Gastroesophageal sphincter (tissue), 4 donors: ENCODE measurements at regions not wholly inside any gene's neighbourhood (a gene's known extent, or its start where the extent isn't known, plus 50 kb on each side); places are given as distances from the start of the nearest gene placed in this dataset.

Experiments used
- ATAC-seq: fragments of 150-250 bp; one replicate; pipeline ENCODE4 v1.9.1; 2016; ENCODE audit warnings: mild to moderate bottlenecking, moderate library complexity
- H3K27ac ChIP-seq, 4 donors: fragments of 200-600 bp; sonication (generic) in 3 of 4; 1 replicate in 3 of 4; 2 replicates in 1 of 4; pipeline ENCODE4 v1.5.1; 2016 to 2019
- H3K27me3 ChIP-seq: fragments of 200-600 bp; sonication (generic); one replicate; pipeline ENCODE4 v1.5.1; 2019
- H3K36me3 ChIP-seq, 2 donors: fragments of 200-600 bp; sonication (generic); one replicate each; pipeline ENCODE4 v1.5.1; 2019; ENCODE audit warnings: control low read depth in 1 of 2
- H3K4me1 ChIP-seq, 3 donors: fragments of 200-600 bp; sonication (generic); 1 replicate in 2 of 3; 2 replicates in 1 of 3; pipeline ENCODE4 v1.5.1; 2016 to 2019; ENCODE audit warnings: control low read depth in 2 of 3
- H3K4me3 ChIP-seq, 2 donors: fragments of 200-600 bp; sonication (generic); one replicate each; pipeline ENCODE4 v1.5.1; 2019; ENCODE audit warnings: mild to moderate bottlenecking in 1 of 2, moderate library complexity in 1 of 2
- H3K9me3 ChIP-seq, 3 donors: fragments of 200-600 bp; sonication (generic); one replicate each; pipeline ENCODE4 v1.5.1; 2017 to 2019; ENCODE audit warnings: control low read depth in 2 of 3
- CTCF ChIP-seq, 4 experiments: fragments of 200-600 bp in 2 of 4; fragments of 450-650 bp in 2 of 4; sonication (generic) in 1 of 4; IDR thresholded peaks; one replicate each; pipeline ENCODE4 v1.5.1; 2017 to 2019; ENCODE audit warnings: antibody characterized with exemption in 4 of 4, mild to moderate bottlenecking in 2 of 4, moderate library complexity in 2 of 4
- EP300 ChIP-seq: sonication (generic); formaldehyde crosslinking; IDR thresholded peaks from one replicate; pipeline ENCODE4 v1.6.1; 2017; ENCODE audit warnings: antibody characterized with exemption, mild to moderate bottlenecking
- POLR2A ChIP-seq, 2 donors: fragments of 450-650 bp; IDR thresholded peaks; one replicate each; pipeline ENCODE4 v1.6.1; 2017; ENCODE audit warnings: antibody characterized with exemption in 2 of 2, mild to moderate bottlenecking in 2 of 2, moderate library complexity in 1 of 2
- POLR2AphosphoS5 ChIP-seq: sonication (generic); formaldehyde crosslinking; IDR thresholded peaks from one replicate; pipeline ENCODE4 v1.6.1; 2017; ENCODE audit warnings: antibody characterized with exemption
- WGBS, 2 donors: methylation state at CpG; one replicate each; pipeline ENCODE4 v1.1.5; 2018; ENCODE audit warnings: low coverage in 1 of 2; 5-methylcytosine and 5-hydroxymethylcytosine counted together

DNA sequence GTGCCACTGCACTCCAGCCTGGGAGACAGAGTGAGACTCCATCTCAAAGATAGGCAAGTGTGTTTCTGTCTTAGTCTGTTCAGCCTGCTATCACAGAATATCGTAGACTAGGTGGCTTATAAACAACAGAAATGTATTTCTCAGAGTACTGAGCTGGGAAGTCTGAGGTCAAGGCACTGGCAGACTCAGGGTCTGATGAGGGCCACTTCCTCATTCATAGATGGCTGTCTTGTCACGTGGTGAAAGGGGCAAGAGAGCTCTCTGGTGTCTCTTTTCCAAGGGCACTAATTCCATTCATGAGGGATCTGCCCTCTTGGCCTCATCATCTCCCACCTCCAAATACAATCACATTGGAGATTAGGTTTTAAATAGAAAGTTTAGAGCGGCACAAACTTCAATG lies 95.6 kb upstream of the PHACTR3 start:
- peaks cover 27% of the 10 kb centered on the region for H3K27me3 ChIP-seq
- no peak overlapping the region for H3K4me3 ChIP-seq
- no peaks in the 10 kb centered on the region for H3K36me3 ChIP-seq
- no peaks in the 10 kb centered on the region for H3K4me1 ChIP-seq
- ATAC-seq: no peak
- H3K27ac ChIP-seq: no peak overlapping the region
- H3K9me3 ChIP-seq: peaks cover 0 to 10% (median 0%) of the 10 kb centered on the region in 3 donors
- no peak for TF ChIP-seq EP300
- no peak for TF ChIP-seq POLR2AphosphoS5
- no peak for TF ChIP-seq CTCF (IDR thresholded peaks at IDR 0.05)
- no peak for TF ChIP-seq POLR2A (IDR thresholded peaks at IDR 0.05)
- WGBS, 2 donors: 67 to 71% methylated on average over 1 to 2 of the region's 3 CpGs

- TF ChIP-seq CTCF (IDR thresholded peaks at IDR 0.05) (no peak), EP300 (no peak), POLR2AphosphoS5 (no peak), POLR2A (IDR thresholded peaks at IDR 0.05) (no peak)
- ATAC-seq: no peak
- Histone ChIP-seq H3K4me1 (peaks cover 0 to 6% (median 0%) of the 10 kb centered on the region in 3 donors), H3K9me3 (no peaks in the 10 kb centered on the region), H3K36me3 (no peaks in the 10 kb centered on the region), H3K4me3 (no peak overlapping the region), H3K27ac (no peak overlapping the region), H3K27me3 (peaks cover 59% of the 10 kb centered on the region)
- WGBS, 2 donors: 42 to 67% methylated on average over 5 of the region's 5 CpGs
Observed at GRCh38 chr20:59512651-59513050, 91.7 kb upstream of the PHACTR3 start.

DNA sequence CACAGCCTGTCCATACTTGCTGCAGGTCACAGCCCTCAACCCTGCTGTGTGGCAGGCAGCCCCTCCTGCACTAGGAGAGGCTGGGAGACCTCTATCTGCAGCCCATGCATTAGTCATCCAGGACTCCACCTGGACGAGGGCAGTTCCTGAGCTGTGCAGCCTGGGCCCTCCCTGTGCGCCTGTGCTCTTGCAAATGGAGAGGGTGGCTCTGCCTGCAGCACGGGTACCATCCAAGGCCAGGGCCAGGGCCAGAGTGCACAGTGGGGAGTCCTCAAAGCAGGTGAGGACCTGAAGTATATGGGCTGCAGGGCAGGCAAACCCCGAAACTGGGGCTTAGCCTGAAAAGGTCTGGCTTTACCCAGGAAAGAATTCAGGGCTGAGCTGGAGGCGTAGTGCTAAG lies 89.8 kb upstream of the PHACTR3 start:
- 61% methylated on average over 5 of the region's 5 CpGs; no CpG with 5 or more reads in 1 of the 2 donors for WGBS, 2 donors
- no peak for ATAC-seq
- peaks cover 78% of the 10 kb centered on the region for H3K27me3 ChIP-seq

GRCh38 chr20:59515013-59515905 lies 89.1 kb upstream of the PHACTR3 start:
- WGBS, 2 donors: 22 to 26% methylated on average over 3 to 13 of the region's 32 CpGs
- Histone ChIP-seq H3K27me3 (peaks cover 85% of the 10 kb centered on the region), H3K9me3 (no peaks in the 10 kb centered on the region), H3K36me3 (no peaks in the 10 kb centered on the region), H3K4me1 (peaks cover 0 to 6% (median 0%) of the 10 kb centered on the region in 3 donors), H3K27ac (no peak overlapping the region), H3K4me3 (no peak overlapping the region)
- ATAC-seq: peak; percentile 70
- TF ChIP-seq POLR2AphosphoS5 (no peak), CTCF (IDR thresholded peaks at IDR 0.05) (peak; percentile 66 to 85 (median 78))

More for the DNA sequence above, 89.8 kb upstream of the PHACTR3 start:
- TF ChIP-seq POLR2A (IDR thresholded peaks at IDR 0.05): no peak
- TF ChIP-seq POLR2AphosphoS5: no peak
- TF ChIP-seq CTCF (IDR thresholded peaks at IDR 0.05): no peak
- no peak for TF ChIP-seq EP300
- Histone ChIP-seq H3K36me3 (no peaks in the 10 kb centered on the region), H3K4me3 (no peak overlapping the region), H3K9me3 (no peaks in the 10 kb centered on the region), H3K4me1 (peaks cover 0 to 6% (median 0%) of the 10 kb centered on the region in 3 donors), H3K27ac (no peak overlapping the region)

GRCh38 chr20:59515906-59516209 lies 88.5 kb upstream of the PHACTR3 start:
- TF ChIP-seq POLR2AphosphoS5: no peak
- no peak for TF ChIP-seq POLR2A (IDR thresholded peaks at IDR 0.05)
- no peak for TF ChIP-seq EP300
- no peak for TF ChIP-seq CTCF (IDR thresholded peaks at IDR 0.05)
- ATAC-seq: no peak
- WGBS, 2 donors: 61 to 68% methylated on average over 2 to 3 of the region's 3 CpGs
- Histone ChIP-seq H3K4me1 (peaks cover 0 to 6% (median 0%) of the 10 kb centered on the region in 3 donors), H3K27me3 (peaks cover 91% of the 10 kb centered on the region), H3K9me3 (no peaks in the 10 kb centered on the region), H3K36me3 (no peaks in the 10 kb centered on the region), H3K4me3 (no peak overlapping the region), H3K27ac (no peak overlapping the region)
